Panc1 (cell line): ENCODE measurements at regions not wholly inside any gene's neighbourhood (a gene's known extent, or its start where the extent isn't known, plus 50 kb on each side); places are given as distances from the start of the nearest gene placed in this dataset.

ENCODE experiments used
- ATAC-seq: fragments of 200-7000 bp; cut with Tn5 transposase; 2 replicates; pipeline ENCODE4 v1.9.1; 2020; ENCODE audit warnings: mild to moderate bottlenecking, moderate library complexity
- BruUV-seq: library from RNA; stranded (reverse); fragments of 400-500 nt; replicated peaks from 2 replicates; lab custom pipeline; 2021; lab: Mats Ljungman, UMichigan
- CTCF ChIA-PET: fragments of 300-600 bp; sonication (Branson Sonifier 250); formaldehyde crosslinking; loops from one replicate; lab custom pipeline; 2022; ENCODE audit warnings: antibody characterized with exemption; lab: Charles Lee
- POLR2A ChIA-PET: fragments of 300-600 bp; sonication (Branson Sonifier 250); formaldehyde crosslinking; loops from one replicate; lab custom pipeline; 2022; ENCODE audit warnings: antibody characterized with exemption; lab: Charles Lee
- DNase-seq: peaks from one replicate; pipeline ENCODE4 v3.0.0-alpha.2; 2010; ENCODE audit warnings: low read depth, low spot score
- H3K27ac ChIP-seq: 2 replicates; pipeline ENCODE4 v1.5.1; 2011; ENCODE audit warnings: mild to moderate bottlenecking, low read length, inconsistent platforms
- H3K27me3 ChIP-seq: fragments of 200-500 bp; sonication (Bioruptor generic); 2 replicates; pipeline ENCODE4 v1.6.0; 2014; ENCODE audit warnings: low read length, inconsistent platforms; ENCODE audit not compliant: control insufficient read depth, insufficient read depth
- H3K36me3 ChIP-seq: fragments of 200-500 bp; sonication (Bioruptor generic); 2 replicates; pipeline ENCODE4 v1.5.1; 2014; ENCODE audit warnings: inconsistent platforms, mild to moderate bottlenecking, low read length, moderate library complexity; ENCODE audit not compliant: control insufficient read depth, insufficient read depth
- H3K4me1 ChIP-seq: 2 replicates; pipeline ENCODE4 v1.5.1; 2011; ENCODE audit warnings: inconsistent platforms, mild to moderate bottlenecking, low read length, moderate library complexity; ENCODE audit not compliant: control insufficient read depth, insufficient read depth
- H3K4me3 ChIP-seq, 2 experiments: 2 replicates each; pipeline ENCODE4 v1.5.1; 2011 to 2012; ENCODE audit warnings: low read depth in 2 of 2, low read length in 2 of 2, mild to moderate bottlenecking in 2 of 2, inconsistent platforms in 1 of 2, moderate library complexity in 1 of 2
- H3K9me3 ChIP-seq: fragments of 200-500 bp; sonication (Bioruptor generic); 2 replicates; pipeline ENCODE4 v1.5.1; 2014; ENCODE audit warnings: low read depth, mild to moderate bottlenecking, inconsistent platforms, low read length, moderate library complexity; ENCODE audit not compliant: control insufficient read depth, insufficient read depth
- CTCF ChIP-seq: fragments of 450-650 bp; IDR thresholded peaks from 2 replicates; pipeline ENCODE4 v1.5.1; 2017; ENCODE audit warnings: mild to moderate bottlenecking
- POLR2AphosphoS5 ChIP-seq: IDR thresholded peaks from 2 replicates; pipeline ENCODE4 v1.6.1; 2012; ENCODE audit warnings: mild to moderate bottlenecking, low read depth, low read length, moderate library complexity
- REST ChIP-seq, 2 experiments: IDR thresholded peaks; 2 replicates each; pipeline ENCODE4 v1.6.1; 2011 to 2012; ENCODE audit warnings: low read depth in 2 of 2, control low read depth in 1 of 2, low read length in 1 of 2, mild to moderate bottlenecking in 1 of 2, moderate library complexity in 1 of 2; ENCODE audit not compliant: insufficient read depth in 1 of 2
- SIN3A ChIP-seq: IDR thresholded peaks from 2 replicates; pipeline ENCODE4 v1.6.1; 2012; ENCODE audit warnings: low read depth, mild to moderate bottlenecking, low read length, moderate library complexity, borderline replicate concordance; ENCODE audit not compliant: insufficient read depth
- TCF7L2 ChIP-seq: IDR thresholded peaks from 2 replicates; pipeline ENCODE4 v1.6.1; 2011; ENCODE audit warnings: mild to moderate bottlenecking, low read depth, low read length, inconsistent platforms
- in situ Hi-C: cut with HindIII; loops from 2 replicates; pipeline ENCODE4 v1.10.0; 2016; ENCODE audit warnings: low sequenced_read_pairs, low pct_unique_long_range_greater_than_20kb
- intact Hi-C: fragments of 100-400 bp; cut with micrococcal nuclease; formaldehyde crosslinking; loops from one replicate; pipeline ENCODE4 v1.10.0; 2022; ENCODE audit not compliant: unreplicated experiment

- intact Hi-C loops (no loop called here), in situ Hi-C loops (no loop called here)
- Histone ChIP-seq H3K4me1 (no peaks in the 10 kb centered on the region), H3K9me3 (no peaks in the 10 kb centered on the region), H3K27me3 (no peaks in the 10 kb centered on the region), H3K36me3 (no peaks in the 10 kb centered on the region), H3K27ac (no peak overlapping the region), H3K4me3 (no peak overlapping the region)
- no peak for TF ChIP-seq REST (IDR thresholded peaks at IDR 0.05; ENCODE audit: insufficient read depth in 1 of 2, low read depth in 2 of 2, low read length in 1 of 2)
- no peak for TF ChIP-seq SIN3A
- no peak for TF ChIP-seq CTCF
- no peak for TF ChIP-seq TCF7L2
- no peak for TF ChIP-seq POLR2AphosphoS5
- BruUV-seq = no TSS peak
- ChIA-PET CTCF (no interaction called here), POLR2A (interaction anchor here (0.6 kb wide), 1 partner anchor 15 kb away, joined by 3 read pairs; no protein-coding TSS in a partner anchor)
- ATAC-seq = no peak
- no peak for DNase-seq
These were observed 590.5 kb downstream of the CSNK1G3 start for GRCh38 chr5:124102486-124102885.

- Histone ChIP-seq H3K27me3 (no peaks in the 10 kb centered on the region), H3K4me3 (no peak overlapping the region), H3K9me3 (peaks cover 6% of the 10 kb centered on the region; the same call in 1 of the 2 replicates), H3K27ac (no peak overlapping the region), H3K36me3 (no peaks in the 10 kb centered on the region), H3K4me1 (peaks cover 8% of the 10 kb centered on the region; the same call in 1 of the 2 replicates)
- ATAC-seq = no peak
- in situ Hi-C loops = no loop called here
- CTCF ChIA-PET = no interaction called here
- TF ChIP-seq REST (IDR thresholded peaks at IDR 0.05; ENCODE audit: insufficient read depth in 1 of 2, low read depth in 2 of 2, low read length in 1 of 2) = no peak
- no peak for TF ChIP-seq POLR2AphosphoS5
- no peak for TF ChIP-seq TCF7L2
- no peak for TF ChIP-seq CTCF
- no peak for TF ChIP-seq SIN3A
- intact Hi-C loops = no loop called here
- no peak for DNase-seq
- POLR2A ChIA-PET = no interaction called here
- BruUV-seq = no TSS peak
These were observed 581.7 kb downstream of the CSNK1G3 start for GRCh38 chr5:124093658-124094057.
